Activated CD8-positive, alpha-beta memory T cell treated with anti-CD3 and anti-CD28 coated beads, Interleukin-2, amount 50 U/mL, for 48 hours (primary cell): ENCODE measurements at regions not wholly inside any gene's neighbourhood (a gene's known extent, or its start where the extent isn't known, plus 50 kb on each side); places are given as distances from the start of the nearest gene placed in this dataset.

Source experiments
- DNase-seq: peaks from one replicate; pipeline ENCODE4 v3.0.0-alpha.2; 2020

- no peak for DNase-seq
Observed at GRCh38 chr3:174791161-174791560, 68.0 kb upstream of the NAALADL2 start.

DNA sequence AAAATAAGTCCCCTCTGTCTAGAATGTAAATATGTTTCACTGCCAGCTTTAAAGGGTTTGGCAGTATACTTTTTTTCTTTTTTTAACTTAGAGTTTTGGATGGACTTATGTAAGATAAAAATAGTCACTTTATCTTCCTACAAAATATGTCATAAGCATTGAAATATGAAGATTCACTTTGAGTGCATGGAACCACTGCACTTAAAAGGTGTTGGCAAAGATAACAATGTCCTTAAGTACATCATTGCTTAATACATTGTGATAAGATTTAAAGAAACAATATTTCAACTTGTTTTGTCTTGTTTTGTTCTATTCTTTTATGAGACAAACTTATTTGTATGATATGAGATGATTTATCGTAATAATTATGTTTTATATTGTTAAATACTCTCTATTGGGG, 66.3 kb upstream of the NAALADL2 start:
- no peak for DNase-seq
